GM12878 (cell line): ENCODE measurements at regions not wholly inside any gene's neighbourhood (a gene's known extent, or its start where the extent isn't known, plus 50 kb on each side); places are given as distances from the start of the nearest gene placed in this dataset.

Experiments
- ATAC-seq: fragments of 200-7000 bp; cut with Tn5 transposase; 3 replicates; pipeline ENCODE4 v1.9.1; 2020; ENCODE audit warnings: mild to moderate bottlenecking, moderate library complexity
- BruUV-seq: library from RNA; stranded (reverse); fragments of 400-500 nt; replicated peaks from 2 replicates; lab custom pipeline; 2021; lab: Mats Ljungman, UMichigan
- CTCF ChIA-PET: fragments of 300-600 bp; sonication (Branson Sonifier 250); formaldehyde crosslinking; extraction: SDS; loops from one replicate; lab custom pipeline; 2021; ENCODE audit warnings: inconsistent platforms; lab: Yijun Ruan, JAX
- POLR2A ChIA-PET: fragments of 350-600 bp; formaldehyde crosslinking; extraction: SDS; loops from one replicate; lab custom pipeline; 2021; ENCODE audit warnings: inconsistent platforms; lab: Charles Lee
- RAD21 ChIA-PET: fragments of 300-600 bp; sonication (Branson Sonifier 250); formaldehyde crosslinking; loops from one replicate; lab custom pipeline; 2023; ENCODE audit warnings: antibody characterized with exemption; ENCODE audit not compliant: unreplicated experiment; lab: Charles Lee
- SMC1A ChIA-PET: fragments of 300-600 bp; sonication (Branson Sonifier 250); formaldehyde crosslinking; loops from one replicate; lab custom pipeline; 2023; ENCODE audit not compliant: unreplicated experiment, uncharacterized antibody; lab: Charles Lee
- DNase-seq: peaks from one replicate; pipeline ENCODE4 v3.0.0-alpha.2; 2011; ENCODE audit warnings: low read depth, low spot score
- FAIRE-seq: peaks from 3 replicates; lab custom pipeline; 2011; peaks lifted over from hg19 to GRCh38; lab: Jason Lieb, UNC
- H2AFZ ChIP-seq: 2 replicates; pipeline ENCODE4 v1.6.0; 2011; ENCODE audit warnings: low read depth, low read length, control low read depth; ENCODE audit not compliant: control insufficient read depth
- H3K27ac ChIP-seq: 2 replicates; pipeline ENCODE4 v1.5.1; 2011; ENCODE audit warnings: control low read depth; ENCODE audit not compliant: control insufficient read depth, insufficient read depth
- H3K27me3 ChIP-seq, 2 experiments: replicated peaks in 1 of 2; 2 replicates each; pipeline versions ENCODE4 v1.6.0 to v1.6.1; 2011; ENCODE audit warnings: low read length in 1 of 2; ENCODE audit not compliant: control insufficient read depth in 2 of 2, insufficient read depth in 2 of 2
- H3K36me3 ChIP-seq, 2 experiments: 2 replicates each; pipeline ENCODE4 v1.5.1; 2011; ENCODE audit warnings: low read length in 1 of 2; ENCODE audit not compliant: control insufficient read depth in 2 of 2, insufficient read depth in 2 of 2
- H3K4me1 ChIP-seq: 2 replicates; pipeline ENCODE4 v1.6.1; 2011; ENCODE audit warnings: mild to moderate bottlenecking, low read length, moderate library complexity, mixed read lengths; ENCODE audit not compliant: control insufficient read depth, insufficient read depth
- H3K4me2 ChIP-seq: 2 replicates; pipeline ENCODE4 v1.6.0; 2011; ENCODE audit warnings: control low read depth; ENCODE audit not compliant: control insufficient read depth, insufficient read depth
- H3K4me3 ChIP-seq: fragments of 200-600 bp; sonication (generic); 2 replicates; pipeline ENCODE4 v1.5.1; 2016
- H3K79me2 ChIP-seq: 2 replicates; pipeline ENCODE4 v1.6.0; 2011; ENCODE audit warnings: low read length; ENCODE audit not compliant: control insufficient read depth, insufficient read depth
- H3K9ac ChIP-seq: 2 replicates; pipeline ENCODE4 v1.8.0; 2011; ENCODE audit warnings: low read length, control low read depth, mixed read lengths; ENCODE audit not compliant: control insufficient read depth, insufficient read depth
- H3K9me3 ChIP-seq: replicated peaks from 3 replicates; pipeline ENCODE4 v1.5.1; 2011; ENCODE audit warnings: mild to moderate bottlenecking, low read length; ENCODE audit not compliant: control insufficient read depth, insufficient read depth
- H4K20me1 ChIP-seq: 2 replicates; pipeline ENCODE4 v1.6.0; 2011; ENCODE audit not compliant: control insufficient read depth, insufficient read depth
- BCL11A ChIP-seq: IDR thresholded peaks from 2 replicates; pipeline ENCODE4 v1.6.1; 2011; ENCODE audit warnings: low read depth, low read length
- JUND ChIP-seq: IDR thresholded peaks from 2 replicates; pipeline ENCODE4 v1.6.1; 2012; ENCODE audit warnings: low read depth, mild to moderate bottlenecking, low read length, improper control_type of control experiment, moderate library complexity
- NFXL1 ChIP-seq: fragments of 450-650 bp; IDR thresholded peaks from 2 replicates; pipeline ENCODE4 v1.6.1; 2017; ENCODE audit warnings: antibody characterized with exemption, mild to moderate bottlenecking, borderline replicate concordance
- NR2F1 ChIP-seq: fragments of 450-650 bp; conservative IDR thresholded peaks from 2 replicates; pipeline ENCODE4 v1.6.1; 2017; ENCODE audit warnings: mild to moderate bottlenecking
- POLR2A ChIP-seq: IDR thresholded peaks from 2 replicates; pipeline ENCODE4 v1.6.1; 2011; ENCODE audit warnings: low read depth, mild to moderate bottlenecking, low read length
- SKIL ChIP-seq: fragments of 450-650 bp; IDR thresholded peaks from 2 replicates; pipeline ENCODE4 v1.6.1; 2017; ENCODE audit warnings: mild to moderate bottlenecking, low read depth, inconsistent platforms; ENCODE audit not compliant: poor library complexity, severe bottlenecking
- SUPT20H ChIP-seq: IDR thresholded peaks from 2 replicates; pipeline ENCODE4 v1.6.1; 2011; ENCODE audit warnings: low read depth, mild to moderate bottlenecking, low read length, moderate library complexity, borderline replicate concordance; ENCODE audit not compliant: control insufficient read depth
- TAF1 ChIP-seq: IDR thresholded peaks from 2 replicates; pipeline ENCODE4 v1.6.1; 2011; ENCODE audit warnings: mild to moderate bottlenecking, low read depth, low read length, borderline replicate concordance
- TCF7 ChIP-seq: IDR thresholded peaks from 2 replicates; pipeline ENCODE4 v1.6.1; 2014; ENCODE audit warnings: antibody characterized with exemption, borderline replicate concordance
- YBX1 ChIP-seq: fragments of 450-650 bp; IDR thresholded peaks from 2 replicates; pipeline ENCODE4 v1.6.1; 2016; ENCODE audit warnings: antibody characterized with exemption
- WGBS: methylation state at CpG from one replicate; pipeline ENCODE4 v1.1.6; 2016; ENCODE audit warnings: low lambda C conversion rate; ENCODE audit not compliant: insufficient replicate concordance, insufficient coverage; ENCODE audit errors: missing lambda C conversion rate; 5-methylcytosine and 5-hydroxymethylcytosine counted together
- in situ Hi-C: fragments of 300-500 bp; cut with MboI; formaldehyde crosslinking; loops from 9 replicates; pipeline ENCODE4 v1.14.3; 2018; ENCODE audit warnings: mixed read lengths
- intact Hi-C: fragments of 100-400 bp; cut with micrococcal nuclease; formaldehyde crosslinking; loops from one replicate; pipeline ENCODE4 v1.14.2; 2022; ENCODE audit not compliant: unreplicated experiment

- in situ Hi-C loops: no loop called here
- intact Hi-C loops: no loop called here
- Histone ChIP-seq H3K9ac (no peak overlapping the region), H4K20me1 (no peaks in the 10 kb centered on the region), H3K27me3 (no peaks in the 10 kb centered on the region), H3K27ac (no peak overlapping the region), H2AFZ (no peak overlapping the region), H3K4me1 (no peaks in the 10 kb centered on the region), H3K4me2 (no peak overlapping the region), H3K79me2 (no peaks in the 10 kb centered on the region), H3K9me3 (no peaks in the 10 kb centered on the region), H3K4me3 (no peak overlapping the region), H3K36me3 (no peaks in the 10 kb centered on the region)
- POLR2A ChIA-PET: no interaction called here
- ATAC-seq: no peak
- FAIRE-seq: no peak
- CTCF ChIA-PET: interaction anchor here (1.3 kb wide), 1 partner anchor 167 kb away, joined by 3 read pairs; no protein-coding TSS in a partner anchor
- RAD21 ChIA-PET: no interaction called here
- no peak for DNase-seq
- no TSS peak for BruUV-seq
- TF ChIP-seq POLR2A (no peak), NR2F1 (no peak)
- SMC1A ChIA-PET: no interaction called here
- 39% methylated on average over 13 of the region's 13 CpGs for WGBS
Observed at GRCh38 chr6:141394565-141395051, 738.1 kb upstream of the GJE1 start.

DNA sequence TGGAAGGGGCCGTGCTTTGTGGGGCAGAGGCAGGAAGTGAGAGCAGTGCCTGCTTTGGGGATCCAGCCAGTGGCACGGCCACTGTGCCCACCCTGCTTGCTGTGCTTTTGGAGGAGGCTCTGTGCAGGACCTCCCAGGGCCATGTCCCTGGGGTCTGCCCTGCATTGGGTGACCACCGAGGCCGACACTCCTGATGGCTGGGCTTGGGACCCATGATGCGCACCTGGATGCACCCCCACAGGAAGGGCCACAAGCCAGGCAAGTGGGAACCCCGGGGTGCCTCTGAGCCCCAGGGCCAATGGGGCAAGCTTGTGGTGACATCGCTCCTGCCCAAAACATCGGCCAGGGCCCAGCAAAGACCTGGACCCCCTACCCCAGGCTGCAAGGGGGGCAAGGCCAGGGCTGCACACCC is 738.6 kb upstream of the GJE1 start:
- Histone ChIP-seq H3K9me3 (no peaks in the 10 kb centered on the region), H3K4me3 (no peak overlapping the region), H3K4me1 (no peaks in the 10 kb centered on the region), H3K27ac (no peak overlapping the region), H4K20me1 (no peaks in the 10 kb centered on the region), H3K79me2 (no peaks in the 10 kb centered on the region), H3K36me3 (no peaks in the 10 kb centered on the region), H3K4me2 (no peak overlapping the region), H2AFZ (no peak overlapping the region), H3K9ac (no peak overlapping the region), H3K27me3 (no peaks in the 10 kb centered on the region)
- RAD21 ChIA-PET: no interaction called here
- ATAC-seq: no peak
- DNase-seq: no peak
- no peak for FAIRE-seq
- SMC1A ChIA-PET: no interaction called here
- TF ChIP-seq JUND (no peak), BCL11A (no peak), SUPT20H (no peak), SKIL (no peak), TAF1 (no peak), NFXL1 (no peak), YBX1 (no peak), TCF7 (no peak)
- CTCF ChIA-PET: interaction anchor here (1.4 kb wide), 1 partner anchor 11 kb away, joined by 3 read pairs; no protein-coding TSS in a partner anchor
- in situ Hi-C loops (no loop called here), intact Hi-C loops (no loop called here)
- BruUV-seq: no TSS peak
- POLR2A ChIA-PET: no interaction called here
- 39% methylated on average over 7 of the region's 8 CpGs for WGBS
